Neural cell (in vitro differentiated cells): ENCODE measurements at regions not wholly inside any gene's neighbourhood (a gene's known extent, or its start where the extent isn't known, plus 50 kb on each side); places are given as distances from the start of the nearest gene placed in this dataset.
"Not testable (repeated sequence)": the region's sequence is repeated elsewhere in the genome, so short reads cannot be mapped to it uniquely, and the experiment has no call there.

Experiments used
- H2AFZ ChIP-seq: fragments of 200-600, 300-800 bp; sonication (generic), shearing (Covaris generic); 2 replicates; pipeline ENCODE4 v1.6.0; 2014; ENCODE audit warnings: low read depth, mild to moderate bottlenecking, antibody characterized with exemption, low read length, moderate library complexity
- H3F3A ChIP-seq: fragments of 200-600 bp; shearing (Covaris generic); 2 replicates; pipeline ENCODE4 v1.6.1; 2016; ENCODE audit warnings: mild to moderate bottlenecking, moderate library complexity, mixed read lengths, antibody characterized with exemption, low read length; ENCODE audit not compliant: insufficient read depth, poor library complexity, severe bottlenecking
- H3K27ac ChIP-seq: fragments of 200-600, 300-800 bp; sonication (generic), shearing (Covaris generic); 2 replicates; pipeline ENCODE4 v1.5.1; 2014; ENCODE audit warnings: mild to moderate bottlenecking, low read length, moderate library complexity
- H3K27me3 ChIP-seq: fragments of 300-800, 200-600 bp; sonication (generic), shearing (Covaris generic); 2 replicates; pipeline ENCODE4 v1.6.0; 2014; ENCODE audit warnings: mild to moderate bottlenecking, low read depth, low read length, moderate library complexity; ENCODE audit not compliant: insufficient read depth
- H3K36me3 ChIP-seq: fragments of 300-800, 200-600 bp; sonication (generic), shearing (Covaris generic); 2 replicates; pipeline ENCODE4 v1.5.1; 2014; ENCODE audit warnings: mild to moderate bottlenecking, antibody characterized with exemption, low read length, moderate library complexity; ENCODE audit not compliant: insufficient read depth
- H3K4me2 ChIP-seq: fragments of 300-800, 200-600 bp; sonication (generic), shearing (Covaris generic); 2 replicates; pipeline ENCODE4 v1.6.0; 2014; ENCODE audit warnings: mild to moderate bottlenecking, low read length
- H3K4me3 ChIP-seq: fragments of 300-800, 200-600 bp; sonication (generic), shearing (Covaris generic); 2 replicates; pipeline ENCODE4 v1.5.1; 2014; ENCODE audit warnings: mild to moderate bottlenecking, low read length, moderate library complexity
- H3K79me2 ChIP-seq: fragments of 200-600 bp; shearing (Covaris generic); replicated peaks from 2 replicates; pipeline ENCODE4 v1.6.0; 2014; ENCODE audit warnings: mild to moderate bottlenecking, low read length, moderate library complexity; ENCODE audit not compliant: insufficient read depth
- H3K9ac ChIP-seq: fragments of 300-800, 200-600 bp; sonication (generic), shearing (Covaris generic); 2 replicates; pipeline ENCODE4 v1.6.1; 2016; ENCODE audit warnings: mild to moderate bottlenecking, low read length, mixed read lengths
- H3K9me2 ChIP-seq: fragments of 200-600 bp; shearing (Covaris generic); 2 replicates; pipeline ENCODE4 v1.6.1; 2016; ENCODE audit warnings: mild to moderate bottlenecking, low read length, mixed read lengths; ENCODE audit not compliant: insufficient read depth
- H3K9me3 ChIP-seq: fragments of 200-600, 300-800 bp; sonication (generic), shearing (Covaris generic); 2 replicates; pipeline ENCODE4 v1.6.1; 2016; ENCODE audit warnings: mild to moderate bottlenecking, mixed run types, low read length, moderate library complexity, mixed read lengths
- H4K20me1 ChIP-seq: fragments of 200-600 bp; shearing (Covaris generic); 2 replicates; pipeline ENCODE4 v1.6.1; 2016; ENCODE audit warnings: mild to moderate bottlenecking, mixed run types; ENCODE audit not compliant: insufficient read depth
- CTCF ChIP-seq: fragments of 450-650 bp; IDR thresholded peaks from 2 replicates; pipeline ENCODE4 v1.5.1; 2014; ENCODE audit warnings: antibody characterized with exemption, mild to moderate bottlenecking, moderate library complexity; ENCODE audit not compliant: poor library complexity, severe bottlenecking
- EP300 ChIP-seq: fragments of 450-650 bp; conservative IDR thresholded peaks from 2 replicates; pipeline ENCODE4 v1.6.1; 2014; ENCODE audit warnings: antibody characterized with exemption, mild to moderate bottlenecking, moderate library complexity; ENCODE audit not compliant: poor library complexity, severe bottlenecking
- EZH2 ChIP-seq: fragments of 200-600, 300-800 bp; shearing (Covaris generic), sonication (generic); IDR thresholded peaks from 2 replicates; pipeline ENCODE4 v1.6.1; 2014; ENCODE audit warnings: antibody characterized with exemption, low read length, borderline replicate concordance, mild to moderate bottlenecking; ENCODE audit not compliant: insufficient read depth, poor library complexity, severe bottlenecking
- MXI1 ChIP-seq: fragments of 450-650 bp; conservative IDR thresholded peaks from 2 replicates; pipeline ENCODE4 v1.6.1; 2014; ENCODE audit warnings: antibody characterized with exemption, mild to moderate bottlenecking; ENCODE audit not compliant: poor library complexity, severe bottlenecking
- POLR2AphosphoS5 ChIP-seq: IDR thresholded peaks from 2 replicates; pipeline ENCODE4 v1.6.1; 2012
- RAD21 ChIP-seq: fragments of 450-650 bp; conservative IDR thresholded peaks from 2 replicates; pipeline ENCODE4 v1.6.1; 2014; ENCODE audit warnings: antibody characterized with exemption, mild to moderate bottlenecking, moderate library complexity
- REST ChIP-seq: IDR thresholded peaks from 2 replicates; pipeline ENCODE4 v1.6.1; 2012; ENCODE audit warnings: borderline replicate concordance
- SMC3 ChIP-seq: fragments of 450-650 bp; conservative IDR thresholded peaks from 2 replicates; pipeline ENCODE4 v1.6.1; 2014; ENCODE audit warnings: antibody characterized with exemption, mild to moderate bottlenecking, moderate library complexity; ENCODE audit not compliant: poor library complexity
- TAF1 ChIP-seq: IDR thresholded peaks from 2 replicates; pipeline ENCODE4 v1.6.1; 2012; ENCODE audit warnings: low read depth

GRCh38 chr4:179719766-179720450 is 2277.7 kb upstream of the AGA start:
- TF ChIP-seq POLR2AphosphoS5, result no peak
- TF ChIP-seq EP300, result no peak
- no peak for TF ChIP-seq TAF1
- TF ChIP-seq EZH2, result no peak
- TF ChIP-seq MXI1, result no peak
- TF ChIP-seq CTCF, result no peak
- no peak for TF ChIP-seq REST
- no peak for TF ChIP-seq RAD21
- TF ChIP-seq SMC3, result no peak
- Histone ChIP-seq H3F3A (no peaks in the 10 kb centered on the region), H3K9ac (no peak overlapping the region), H3K4me2 (no peak overlapping the region), H4K20me1 (no peaks in the 10 kb centered on the region), H3K9me3 (no peaks in the 10 kb centered on the region), H3K79me2 (no peaks in the 10 kb centered on the region), H3K9me2 (no peaks in the 10 kb centered on the region), H3K27ac (no peak overlapping the region), H2AFZ (no peak overlapping the region), H3K4me3 (no peak overlapping the region), H3K36me3 (no peaks in the 10 kb centered on the region), H3K27me3 (no peaks in the 10 kb centered on the region)

GRCh38 chr4:179726491-179726890 is 2284.3 kb upstream of the AGA start:
- H3F3A ChIP-seq, H3K9ac ChIP-seq, H3K36me3 ChIP-seq, H3K4me3 ChIP-seq, H3K9me2 ChIP-seq, H3K27ac ChIP-seq, H3K9me3 ChIP-seq, H3K27me3 ChIP-seq, H4K20me1 ChIP-seq, H3K4me2 ChIP-seq, H2AFZ ChIP-seq, H3K79me2 ChIP-seq: not testable (repeated sequence)

DNA sequence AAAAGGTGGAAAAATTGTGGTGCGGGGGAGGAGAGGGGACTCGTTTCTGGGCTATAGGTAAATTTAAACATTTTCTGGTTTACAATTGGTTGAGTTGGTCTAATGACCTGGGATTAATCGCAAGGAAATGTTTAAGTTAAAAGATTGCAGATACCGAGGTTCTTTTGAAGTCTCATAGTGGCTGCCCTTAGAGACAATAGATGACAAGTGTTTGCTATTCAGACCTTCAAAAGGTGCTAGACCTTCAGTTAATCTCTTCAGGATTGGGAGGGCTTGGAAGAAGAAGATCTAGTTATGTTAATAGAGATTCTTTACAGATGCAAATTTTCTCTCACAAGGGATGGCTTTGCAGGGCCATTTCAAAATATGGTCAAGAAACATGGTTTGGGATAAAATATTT is 2286.1 kb upstream of the AGA start:
- Histone ChIP-seq H3K4me3 (no peak overlapping the region), H3K79me2 (no peaks in the 10 kb centered on the region), H3K9me2 (no peaks in the 10 kb centered on the region), H3K27me3 (no peaks in the 10 kb centered on the region), H3F3A (no peaks in the 10 kb centered on the region), H4K20me1 (no peaks in the 10 kb centered on the region), H3K9ac (no peak overlapping the region), H2AFZ (no peak overlapping the region), H3K9me3 (no peaks in the 10 kb centered on the region), H3K4me2 (no peak overlapping the region), H3K36me3 (no peaks in the 10 kb centered on the region), H3K27ac (no peak overlapping the region)
- no peak for TF ChIP-seq SMC3
- no peak for TF ChIP-seq CTCF
- TF ChIP-seq RAD21, result no peak
- no peak for TF ChIP-seq POLR2AphosphoS5

DNA sequence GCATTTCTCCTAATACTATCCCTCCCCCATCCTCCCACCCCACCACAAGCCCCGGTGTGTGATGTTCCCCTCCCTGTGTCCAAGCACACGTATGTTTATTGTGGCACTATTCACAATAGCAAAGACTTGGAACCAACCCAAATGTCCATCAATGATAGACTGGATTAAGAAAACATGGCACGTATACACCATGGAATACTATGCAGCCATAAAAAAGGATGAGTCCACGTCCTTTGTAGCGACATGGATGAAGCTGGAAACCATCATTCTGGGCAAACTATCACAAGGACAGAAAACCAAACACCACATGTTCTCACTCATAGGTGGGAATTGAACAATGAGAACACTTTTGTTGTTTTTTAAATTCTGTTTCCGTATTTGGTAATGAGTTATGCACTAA is 2294.6 kb upstream of the AGA start:
- H3K9me2 ChIP-seq, H3K9me3 ChIP-seq, H3K36me3 ChIP-seq, H3K27ac ChIP-seq, H3K4me3 ChIP-seq, H3K79me2 ChIP-seq, H2AFZ ChIP-seq, H3F3A ChIP-seq, H4K20me1 ChIP-seq, H3K9ac ChIP-seq, H3K27me3 ChIP-seq, H3K4me2 ChIP-seq: not testable (repeated sequence)
